Peyer's patch (tissue), 4 donors: ENCODE measurements at regions not wholly inside any gene's neighbourhood (a gene's known extent, or its start where the extent isn't known, plus 50 kb on each side); places are given as distances from the start of the nearest gene placed in this dataset.

Experiments
- CTCF ChIP-seq, 6 experiments: fragments of 450-650 bp in 4 of 6; fragments of 200-600 bp in 2 of 6; sonication (generic) in 1 of 6; IDR thresholded peaks; one replicate each; pipeline ENCODE4 v1.5.1; 2017 to 2019; ENCODE audit warnings: antibody characterized with exemption in 6 of 6, mild to moderate bottlenecking in 3 of 6, moderate library complexity in 1 of 6
- POLR2A ChIP-seq, 2 donors: fragments of 450-650 bp; IDR thresholded peaks; one replicate each; pipeline ENCODE4 v1.5.1; 2017; ENCODE audit warnings: antibody characterized with exemption in 2 of 2, mild to moderate bottlenecking in 2 of 2, moderate library complexity in 2 of 2

GRCh38 chr14:51581017-51581881 lies 70.5 kb upstream of the FRMD6 start:
- TF ChIP-seq CTCF (IDR thresholded peaks at IDR 0.05) (no peak), POLR2A (IDR thresholded peaks at IDR 0.05) (no peak)
